H1 (cell line): ENCODE measurements at regions not wholly inside any gene's neighbourhood (a gene's known extent, or its start where the extent isn't known, plus 50 kb on each side); places are given as distances from the start of the nearest gene placed in this dataset.

Experiments used
- CHD2 ChIP-seq: IDR thresholded peaks from 2 replicates; pipeline ENCODE4 v1.6.1; 2012; ENCODE audit warnings: low read length, improper control_type of control experiment
- JUN ChIP-seq: IDR thresholded peaks from 2 replicates; pipeline ENCODE4 v1.6.1; 2011; ENCODE audit warnings: low read depth, mild to moderate bottlenecking, improper control_type of control experiment, low read length
- POLR2A ChIP-seq, 2 experiments: IDR thresholded peaks; 1 replicate in 1 of 2; 2 replicates in 1 of 2; pipeline ENCODE4 v1.6.1; 2011; ENCODE audit warnings: low read depth in 2 of 2, low read length in 2 of 2, mild to moderate bottlenecking in 2 of 2; ENCODE audit errors: control extremely low read depth in 1 of 2

DNA sequence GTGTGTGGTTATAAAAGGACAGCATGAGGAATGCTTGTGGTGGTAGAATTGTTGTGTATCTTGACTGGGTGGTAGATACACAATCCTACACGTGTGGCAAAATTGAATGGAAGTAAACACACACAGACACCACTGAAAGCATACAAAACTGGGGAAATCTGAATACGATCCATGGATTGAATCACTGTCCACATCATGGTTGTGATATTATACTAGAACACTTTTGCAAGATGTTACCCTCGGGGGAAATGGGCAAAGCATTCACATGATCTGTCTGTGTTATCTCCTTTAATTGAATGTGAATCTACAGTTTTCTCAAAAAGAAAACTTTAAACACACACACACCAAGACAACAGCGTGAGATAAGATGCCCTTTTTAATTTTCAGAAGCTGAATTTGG, 165.2 kb upstream of the CELF2 start (continued):
- TF ChIP-seq JUN: no peak
- TF ChIP-seq CHD2: no peak
- TF ChIP-seq POLR2A (IDR thresholded peaks at IDR 0.05; ENCODE audit: control extremely low read depth in 1 of 2, low read depth in 2 of 2, low read length in 2 of 2): no peak
